ENCODE measurements at regions not wholly inside any gene's neighbourhood (a gene's known extent, or its start where the extent isn't known, plus 50 kb on each side); places are given as distances from the start of the nearest gene placed in this dataset.

DNA sequence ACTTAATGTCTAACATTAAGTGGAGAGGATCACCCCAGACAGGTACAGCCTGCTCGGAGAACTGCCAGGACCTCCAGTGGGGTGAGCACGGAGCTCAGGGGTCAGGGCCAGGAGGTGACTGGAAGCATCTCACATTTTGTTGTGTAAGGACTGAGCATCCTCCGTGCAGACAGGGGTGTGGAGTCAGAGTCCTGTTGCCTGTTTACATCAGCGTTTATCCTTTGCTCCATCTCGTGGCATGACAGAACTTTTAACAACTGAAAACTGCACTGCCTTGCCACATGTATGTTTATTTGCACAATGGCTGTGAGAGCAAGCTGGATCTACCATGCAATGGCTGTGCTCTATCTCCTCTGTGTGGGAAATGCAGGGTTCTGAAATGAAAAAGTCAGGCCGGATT, 175.4 kb upstream of the AKR1E2 start:
- intact Hi-C loops (cut with DNase I) = loop anchor here in 3 of 4 donors (10.0 kb wide), 3 partner anchors 866 to 1416 kb away; partner anchors contain the start of gene KLF6 (in 1 of the 3)
- Histone ChIP-seq H3K9me3 (no peaks in the 10 kb centered on the region), H3K27ac (no peak overlapping the region), H3K4me3 (no peak overlapping the region), H3K36me3 (no peaks in the 10 kb centered on the region), H3K4me1 (ENCODE audit: insufficient read depth) (peaks cover 2% of the 10 kb centered on the region), H3K27me3 (no peaks in the 10 kb centered on the region)
- TF ChIP-seq, protein P1, sequence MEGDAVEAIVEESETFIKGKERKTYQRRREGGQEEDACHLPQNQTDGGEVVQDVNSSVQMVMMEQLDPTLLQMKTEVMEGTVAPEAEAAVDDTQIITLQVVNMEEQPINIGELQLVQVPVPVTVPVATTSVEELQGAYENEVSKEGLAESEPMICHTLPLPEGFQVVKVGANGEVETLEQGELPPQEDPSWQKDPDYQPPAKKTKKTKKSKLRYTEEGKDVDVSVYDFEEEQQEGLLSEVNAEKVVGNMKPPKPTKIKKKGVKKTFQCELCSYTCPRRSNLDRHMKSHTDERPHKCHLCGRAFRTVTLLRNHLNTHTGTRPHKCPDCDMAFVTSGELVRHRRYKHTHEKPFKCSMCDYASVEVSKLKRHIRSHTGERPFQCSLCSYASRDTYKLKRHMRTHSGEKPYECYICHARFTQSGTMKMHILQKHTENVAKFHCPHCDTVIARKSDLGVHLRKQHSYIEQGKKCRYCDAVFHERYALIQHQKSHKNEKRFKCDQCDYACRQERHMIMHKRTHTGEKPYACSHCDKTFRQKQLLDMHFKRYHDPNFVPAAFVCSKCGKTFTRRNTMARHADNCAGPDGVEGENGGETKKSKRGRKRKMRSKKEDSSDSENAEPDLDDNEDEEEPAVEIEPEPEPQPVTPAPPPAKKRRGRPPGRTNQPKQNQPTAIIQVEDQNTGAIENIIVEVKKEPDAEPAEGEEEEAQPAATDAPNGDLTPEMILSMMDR (IDR thresholded peaks at IDR 0.05) = no peak
- TF ChIP-seq POLR2A (IDR thresholded peaks at IDR 0.05) = no peak
- TF ChIP-seq EP300 (IDR thresholded peaks at IDR 0.05) = no peak
- 68 to 82% (median 76%) methylated on average over 6 of the region's 6 CpGs for WGBS, 3 donors
- no peak for DNase-seq

- peaks cover 2% of the 10 kb centered on the region for H3K4me1 ChIP-seq (ENCODE audit: insufficient read depth)
- WGBS, 3 donors = 33 to 50% (median 35%) methylated on average over 3 of the region's 3 CpGs
- no peak overlapping the region for H3K4me3 ChIP-seq
- no peaks in the 10 kb centered on the region for H3K27me3 ChIP-seq
- H3K27ac ChIP-seq = no peak overlapping the region
- DNase-seq = no peak
- intact Hi-C loops (cut with DNase I) = loop anchor here in 3 of 4 donors (10.0 kb wide), 3 partner anchors 865 to 1415 kb away; partner anchors contain the start of gene KLF6 (in 1 of the 3)
- no peaks in the 10 kb centered on the region for H3K9me3 ChIP-seq
- no peaks in the 10 kb centered on the region for H3K36me3 ChIP-seq
- TF ChIP-seq POLR2A (IDR thresholded peaks at IDR 0.05) = no peak
- TF ChIP-seq, protein P1 (IDR thresholded peaks at IDR 0.05) = no peak
- no peak for TF ChIP-seq EP300 (IDR thresholded peaks at IDR 0.05)
Observed at GRCh38 chr10:4649886-4650508, 176.0 kb upstream of the AKR1E2 start.

GRCh38 chr10:4649471-4649870, 176.5 kb upstream of the AKR1E2 start:
- intact Hi-C loops (cut with DNase I) = no loop called here
- no peak for DNase-seq
- Histone ChIP-seq H3K4me3 (no peak overlapping the region), H3K9me3 (no peaks in the 10 kb centered on the region), H3K36me3 (no peaks in the 10 kb centered on the region), H3K27ac (no peak overlapping the region), H3K4me1 (ENCODE audit: insufficient read depth) (peaks cover 2% of the 10 kb centered on the region), H3K27me3 (no peaks in the 10 kb centered on the region)
- TF ChIP-seq POLR2A (IDR thresholded peaks at IDR 0.05) (no peak), EP300 (IDR thresholded peaks at IDR 0.05) (no peak)
- TF ChIP-seq, protein P1 (IDR thresholded peaks at IDR 0.05) = no peak

DNA sequence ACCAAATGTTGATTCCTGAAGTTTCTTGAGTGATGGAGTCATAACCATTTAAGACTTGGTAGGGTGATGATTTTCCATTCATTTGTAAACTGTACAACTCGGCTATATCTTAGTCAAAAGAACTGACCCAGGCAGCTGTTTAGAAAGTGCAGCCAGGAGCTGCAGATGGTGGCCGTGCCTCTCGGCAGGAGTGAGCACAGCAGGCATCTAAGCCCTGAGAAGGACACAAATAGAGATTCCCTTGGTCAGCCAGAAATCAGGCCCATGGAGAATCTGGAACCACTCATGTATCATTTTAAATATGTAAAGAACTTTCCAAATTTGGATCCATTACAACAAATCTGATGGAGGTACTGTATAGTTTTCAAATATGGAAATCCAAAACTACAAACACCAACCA, 177.0 kb upstream of the AKR1E2 start:
- Histone ChIP-seq H3K36me3 (no peaks in the 10 kb centered on the region), H3K27me3 (no peaks in the 10 kb centered on the region), H3K27ac (no peak overlapping the region), H3K4me1 (ENCODE audit: insufficient read depth) (peaks cover 2% of the 10 kb centered on the region), H3K4me3 (no peak overlapping the region), H3K9me3 (no peaks in the 10 kb centered on the region)
- no peak for DNase-seq
- WGBS, 3 donors = 68 to 83% (median 79%) methylated on average over 3 of the region's 3 CpGs
- intact Hi-C loops (cut with DNase I) = no loop called here
- TF ChIP-seq POLR2A (IDR thresholded peaks at IDR 0.05) (no peak), EP300 (IDR thresholded peaks at IDR 0.05) (no peak)
- TF ChIP-seq, protein P1 (IDR thresholded peaks at IDR 0.05) = no peak
